PC-3 (cell line): ENCODE measurements at regions not wholly inside any gene's neighbourhood (a gene's known extent, or its start where the extent isn't known, plus 50 kb on each side); places are given as distances from the start of the nearest gene placed in this dataset.

Experiments used
- CTCF ChIP-seq: fragments of 300-600 bp; sonication (generic); conservative IDR thresholded peaks from 2 replicates; pipeline ENCODE4 v1.5.1; 2017; ENCODE audit warnings: antibody characterized with exemption, low read depth, mild to moderate bottlenecking, low read length
- EZH2phosphoT487 ChIP-seq: fragments of 300-600 bp; sonication (generic); IDR thresholded peaks from 2 replicates; pipeline ENCODE4 v1.6.1; 2018; ENCODE audit warnings: mild to moderate bottlenecking, antibody characterized with exemption, low read length, borderline replicate concordance

- no peak for TF ChIP-seq CTCF
- TF ChIP-seq EZH2phosphoT487 = no peak
Observed at GRCh38 chr6:88358846-88359245, 192.7 kb upstream of the CNR1 start.
